ENCODE measurements at regions not wholly inside any gene's neighbourhood (a gene's known extent, or its start where the extent isn't known, plus 50 kb on each side); places are given as distances from the start of the nearest gene placed in this dataset.

GRCh38 chr1:82405333-82405732, 604.6 kb downstream of the ADGRL2 start:
- no peak overlapping the region for H3K4me3 ChIP-seq (ENCODE audit: low read depth, low read length)
- no peak for DNase-seq (ENCODE audit: low read depth)
- TF ChIP-seq CTCF (IDR thresholded peaks at IDR 0.05; ENCODE audit: insufficient read depth, low read length) = no peak

GRCh38 chr1:82401116-82401515, 600.4 kb downstream of the ADGRL2 start:
- TF ChIP-seq CTCF (IDR thresholded peaks at IDR 0.05; ENCODE audit: insufficient read depth, low read length) = no peak
- DNase-seq (ENCODE audit: low read depth) = no peak
- H3K4me3 ChIP-seq (ENCODE audit: low read depth, low read length) = no peak overlapping the region

DNA sequence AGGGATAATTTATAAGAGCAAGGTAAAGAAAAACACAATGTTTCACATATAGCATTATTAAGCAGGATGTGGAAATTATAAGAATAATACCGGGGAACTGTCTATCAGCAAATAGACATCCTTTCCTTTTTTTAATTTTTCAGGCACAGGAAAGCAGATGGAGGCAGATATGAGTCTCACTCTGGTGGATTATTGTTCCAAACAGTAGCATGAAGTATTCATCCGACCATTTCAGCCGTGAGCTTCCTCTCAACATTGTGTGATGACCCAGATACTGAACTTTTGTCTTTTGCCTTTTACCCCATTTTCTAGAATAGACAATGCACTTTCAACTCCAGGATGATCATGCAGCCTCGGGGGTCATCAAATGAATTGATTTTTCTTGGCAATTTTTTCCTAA, 599.8 kb downstream of the ADGRL2 start:
- no peak for TF ChIP-seq CTCF (IDR thresholded peaks at IDR 0.05; ENCODE audit: insufficient read depth, low read length)
- H3K4me3 ChIP-seq (ENCODE audit: low read depth, low read length) = no peak overlapping the region
- no peak for DNase-seq (ENCODE audit: low read depth)

GRCh38 chr1:82399093-82399492, 598.4 kb downstream of the ADGRL2 start:
- no peak overlapping the region for H3K4me3 ChIP-seq (ENCODE audit: low read depth, low read length)
- DNase-seq (ENCODE audit: low read depth) = peak; percentile 74
- no peak for TF ChIP-seq CTCF (IDR thresholded peaks at IDR 0.05; ENCODE audit: insufficient read depth, low read length)

- TF ChIP-seq CTCF (IDR thresholded peaks at IDR 0.05; ENCODE audit: insufficient read depth, low read length) = no peak
- DNase-seq (ENCODE audit: low read depth) = peak; percentile 43
Observed at GRCh38 chr1:82398357-82398756, 597.6 kb downstream of the ADGRL2 start.

DNA sequence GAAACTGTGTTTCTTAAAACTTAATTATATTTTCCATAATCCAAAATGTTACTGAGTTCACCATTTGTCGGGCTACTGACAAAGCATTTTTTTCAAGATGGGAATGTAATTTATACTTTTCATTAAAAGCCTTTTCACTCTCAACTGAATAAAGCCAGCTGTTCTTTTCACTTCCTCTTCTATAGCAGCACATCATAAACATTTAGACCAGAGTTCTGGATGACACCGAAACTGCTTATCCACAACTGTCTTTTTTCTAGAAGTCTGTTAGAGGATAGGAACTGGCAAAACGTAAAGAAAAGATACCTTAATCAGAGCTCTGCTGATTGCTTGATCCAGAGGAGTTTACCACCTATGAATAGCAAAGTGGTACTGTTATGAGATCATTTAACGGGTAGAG, 594.7 kb downstream of the ADGRL2 start:
- no peak for DNase-seq (ENCODE audit: low read depth)
- no peak overlapping the region for H3K4me3 ChIP-seq (ENCODE audit: low read depth, low read length)
- no peak for TF ChIP-seq CTCF (IDR thresholded peaks at IDR 0.05; ENCODE audit: insufficient read depth, low read length)

More at GRCh38 chr1:82398357-82398756, 597.6 kb downstream of the ADGRL2 start:
- no peak overlapping the region for H3K4me3 ChIP-seq (ENCODE audit: low read depth, low read length)

- peak; percentile 12 for DNase-seq (ENCODE audit: low read depth)
- no peak for TF ChIP-seq CTCF (IDR thresholded peaks at IDR 0.05; ENCODE audit: insufficient read depth, low read length)
- no peak overlapping the region for H3K4me3 ChIP-seq (ENCODE audit: low read depth, low read length)
Observed at GRCh38 chr1:82392946-82393345, 592.2 kb downstream of the ADGRL2 start.
